ENCODE measurements at regions not wholly inside any gene's neighbourhood (a gene's known extent, or its start where the extent isn't known, plus 50 kb on each side); places are given as distances from the start of the nearest gene placed in this dataset.
"Not testable (repeated sequence)": the region's sequence is repeated elsewhere in the genome, so short reads cannot be mapped to it uniquely, and the experiment has no call there.

DNA sequence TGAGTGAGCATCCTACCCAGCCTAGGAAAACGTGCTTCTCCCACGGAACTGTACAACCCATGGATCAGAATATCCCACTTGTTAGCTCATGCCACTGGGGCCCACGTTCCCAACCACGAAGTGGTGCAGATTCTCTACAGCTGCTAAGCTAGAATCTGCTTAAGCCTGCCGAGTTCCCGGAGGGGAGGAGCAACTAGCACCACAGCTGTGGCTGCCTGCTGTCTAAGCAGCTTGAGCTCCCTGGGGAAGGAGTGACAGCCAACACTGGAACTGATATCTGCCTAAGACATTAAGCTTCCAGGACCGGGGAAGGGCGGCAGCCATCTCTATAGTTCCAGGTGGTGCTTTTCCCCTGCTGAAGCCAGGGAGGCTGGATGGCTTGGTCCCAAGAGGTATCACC lies 334.7 kb upstream of the CHRM2 start:
- peak; percentile 87 for DNase-seq (ENCODE audit: low read depth)

DNA sequence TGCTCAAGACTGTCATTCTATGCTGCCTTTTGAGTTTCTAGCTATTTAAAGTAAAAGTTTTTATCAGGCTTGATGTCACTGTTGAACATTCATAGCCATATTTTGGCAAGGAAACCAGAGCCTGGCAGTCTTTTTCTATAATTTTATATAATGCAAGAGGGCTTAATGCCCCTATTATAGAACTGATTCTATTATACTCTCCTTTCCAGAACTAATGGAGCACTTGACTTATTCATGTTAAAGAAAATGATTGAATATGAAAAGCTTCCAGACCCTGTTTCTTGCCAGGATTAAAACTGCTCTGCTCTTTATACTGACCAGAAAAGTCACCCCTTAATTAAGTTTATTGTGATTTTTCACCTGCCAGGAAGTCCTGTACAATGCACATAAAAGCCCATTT lies 337.6 kb upstream of the CHRM2 start:
- DNase-seq (ENCODE audit: low read depth), result no peak

DNA sequence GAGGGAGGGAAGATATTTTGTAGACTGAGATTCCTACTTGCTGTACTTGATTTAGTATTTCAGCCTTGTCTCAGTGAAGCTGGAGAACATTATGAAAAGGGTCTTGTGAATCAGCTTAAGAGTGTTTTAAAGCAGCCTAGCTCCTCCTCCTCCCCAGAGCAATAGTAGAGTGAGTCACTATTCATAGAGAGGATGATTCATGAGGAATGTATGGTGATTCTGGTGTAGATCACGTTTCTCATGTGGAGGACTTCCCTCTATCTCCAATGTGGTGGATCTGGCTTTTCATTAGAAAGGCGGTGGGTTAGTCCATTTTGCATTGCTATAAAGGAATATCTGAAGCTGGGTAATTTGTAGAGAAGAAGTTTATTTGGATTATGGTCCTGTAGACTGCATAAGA lies 340.1 kb upstream of the CHRM2 start:
- peak; percentile 76 for DNase-seq (ENCODE audit: low read depth)

DNA sequence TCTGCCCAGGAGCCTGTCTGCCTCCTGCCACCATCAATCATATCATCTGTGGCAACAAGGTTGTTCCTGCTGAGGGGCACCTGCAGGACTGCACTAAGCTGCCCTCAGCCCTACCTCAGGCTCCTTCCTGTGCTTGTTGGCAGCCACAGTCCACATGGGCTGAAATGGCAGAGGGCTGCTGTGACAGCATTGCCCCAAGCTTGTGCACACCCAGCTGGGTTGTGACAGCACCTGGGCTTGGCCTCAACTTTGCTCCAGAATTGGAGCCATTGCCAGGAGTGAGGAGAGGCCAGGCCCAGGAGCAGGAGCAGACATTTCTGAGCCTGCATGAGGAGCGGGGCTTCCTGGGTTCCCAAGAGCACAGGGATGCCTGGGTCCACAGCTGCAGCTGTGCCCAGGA lies 340.9 kb upstream of the CHRM2 start:
- no peak for DNase-seq (ENCODE audit: low read depth)

DNA sequence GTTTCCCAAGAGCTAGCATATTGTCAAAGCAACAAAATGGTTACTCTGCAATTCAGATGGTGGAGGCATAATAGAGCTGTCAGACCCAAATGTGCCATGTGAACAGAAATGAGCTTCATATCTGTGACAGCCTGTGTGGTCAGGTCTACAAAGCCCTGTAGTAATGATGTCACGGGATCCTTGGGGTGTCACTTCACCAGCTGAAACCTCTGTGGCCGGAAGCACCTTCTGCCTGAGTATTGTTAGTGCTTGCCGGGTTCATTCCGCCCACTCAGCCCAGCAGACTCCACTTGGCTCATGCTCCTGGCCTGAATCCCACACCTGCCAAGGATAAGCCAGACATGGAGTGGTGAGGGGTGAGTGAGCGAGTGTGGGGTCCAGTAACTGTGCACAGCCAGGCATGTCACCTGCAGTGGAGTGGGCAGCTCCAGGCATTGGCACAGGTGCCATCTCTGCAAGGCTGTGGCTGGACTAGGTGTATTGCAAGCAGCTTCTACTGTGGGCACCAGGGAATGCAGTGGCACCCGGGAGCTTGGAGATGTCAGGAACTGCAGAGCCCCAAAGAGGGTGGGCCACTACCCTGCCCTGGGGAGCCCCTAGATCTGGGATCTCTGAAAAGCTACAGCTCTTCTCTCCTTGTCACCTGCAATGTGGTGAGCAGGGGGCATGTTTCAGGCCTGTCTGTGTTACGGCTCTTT lies 341.9 kb upstream of the CHRM2 start:
- DNase-seq (ENCODE audit: low read depth), result peak; percentile 26

DNA sequence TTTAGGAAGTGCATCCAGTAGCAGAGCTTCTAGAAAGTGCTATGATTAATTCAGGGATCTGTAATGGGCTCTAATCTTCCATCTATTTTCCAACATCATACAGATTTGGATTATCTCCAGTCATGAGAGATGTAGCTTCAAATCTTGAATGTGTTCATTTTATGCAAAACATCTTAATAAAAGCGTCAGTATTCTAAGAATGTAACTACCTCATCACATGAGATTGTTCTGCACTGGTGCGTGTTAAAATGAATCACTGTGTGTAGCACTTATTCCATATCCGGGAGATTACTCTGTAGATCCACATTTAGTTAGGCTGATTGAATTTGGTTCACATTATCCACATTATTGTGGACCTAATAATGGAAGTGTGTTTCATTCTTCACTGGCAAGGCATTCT lies 344.9 kb upstream of the CHRM2 start:
- DNase-seq (ENCODE audit: low read depth), result peak; percentile 21

DNA sequence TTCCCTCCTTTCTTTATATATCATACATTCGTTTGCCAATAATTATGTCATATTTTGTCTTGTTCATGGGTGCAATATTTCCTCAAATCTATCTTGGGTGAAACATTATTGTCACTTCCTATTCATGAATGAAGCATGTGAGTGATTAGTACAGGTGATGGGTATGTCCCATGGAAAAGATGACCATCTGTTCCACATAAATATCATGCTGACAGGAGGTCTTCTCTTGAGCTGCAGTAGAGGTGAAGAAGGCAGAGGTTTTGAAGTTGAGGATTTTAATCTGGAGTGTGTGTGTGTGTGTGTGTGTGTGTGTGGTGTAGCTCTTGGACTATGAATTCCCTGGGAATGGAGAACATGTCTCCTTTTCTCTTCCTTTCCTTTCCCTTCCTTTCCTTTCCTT lies 350.5 kb upstream of the CHRM2 start:
- DNase-seq (ENCODE audit: low read depth), result peak; percentile 60

DNA sequence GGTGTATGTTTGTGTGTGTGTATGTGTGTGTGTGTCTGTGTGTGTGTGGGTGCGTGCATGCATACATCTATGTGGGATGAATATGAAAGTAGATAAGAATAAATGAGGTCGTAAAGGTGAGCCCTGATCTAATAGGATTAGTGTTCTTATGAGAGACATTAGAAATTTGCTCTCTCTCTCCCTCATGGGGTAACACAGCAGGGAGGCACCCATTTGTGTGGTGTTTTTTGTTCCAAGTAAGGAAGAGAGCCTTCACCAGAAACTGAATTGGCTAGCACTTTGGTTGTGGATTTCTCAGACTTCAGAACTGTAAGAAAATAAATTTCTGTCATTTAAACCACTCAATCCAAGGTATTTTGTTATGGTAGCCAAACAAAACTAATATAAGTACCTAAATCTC lies 353.7 kb upstream of the CHRM2 start:
- no peak for DNase-seq (ENCODE audit: low read depth)

DNA sequence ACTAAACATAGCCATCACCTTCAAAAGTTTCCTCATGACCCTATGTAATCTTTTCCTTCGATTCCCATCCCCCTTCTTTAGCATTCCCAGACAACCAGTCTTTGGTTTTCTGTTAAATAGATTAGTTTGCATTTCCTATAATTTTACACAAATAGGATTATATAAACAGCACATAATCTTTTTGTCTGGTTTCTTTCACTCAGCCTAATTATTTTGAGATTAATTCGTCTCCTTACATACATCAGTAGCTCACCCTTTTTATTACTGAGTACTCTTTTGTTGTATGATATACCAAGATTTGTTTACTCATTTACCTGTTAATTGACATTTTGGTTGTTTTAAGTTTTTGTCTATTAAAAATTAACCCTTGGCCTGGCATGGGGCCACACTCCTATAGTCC lies 354.7 kb upstream of the CHRM2 start:
- DNase-seq (ENCODE audit: low read depth), result no peak

DNA sequence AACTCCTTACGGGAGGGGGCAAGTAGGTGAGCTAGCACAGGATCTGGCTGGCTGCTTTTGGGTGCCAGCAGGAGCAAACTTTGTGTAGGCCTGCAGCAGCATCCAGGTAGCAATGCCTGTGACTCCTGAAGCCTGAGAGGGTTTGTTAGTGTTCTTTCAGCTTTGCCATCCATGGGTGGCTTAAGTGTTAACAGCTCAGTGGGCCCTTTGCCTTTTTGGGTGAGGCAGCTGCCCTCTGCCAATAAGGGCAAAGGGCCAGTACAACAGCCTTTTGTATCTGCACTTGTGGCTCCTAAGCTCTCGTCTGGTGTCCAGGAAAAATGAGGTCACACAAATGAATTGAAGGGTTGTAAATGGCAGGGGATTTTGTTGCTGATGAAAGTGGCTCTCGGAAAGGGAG lies 359.0 kb upstream of the CHRM2 start:
- DNase-seq (ENCODE audit: low read depth), result peak; percentile 13

DNA sequence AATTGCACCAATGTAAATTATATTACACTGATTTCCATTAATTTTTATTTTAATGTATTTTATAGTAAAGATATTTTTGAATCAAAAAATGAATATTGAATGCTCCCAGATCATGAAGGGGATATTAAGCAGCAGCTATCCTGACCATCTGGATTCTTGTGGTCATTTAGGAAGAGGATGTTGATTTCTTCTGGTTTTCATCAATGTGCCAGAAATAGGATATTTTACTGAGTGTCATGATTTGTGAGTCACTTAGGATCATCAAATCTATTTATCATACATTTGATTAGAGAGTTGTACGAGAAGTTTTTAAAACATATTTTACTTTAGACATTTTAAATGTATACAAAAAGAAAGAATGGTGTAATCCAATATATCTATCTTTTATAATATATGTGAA lies 366.3 kb upstream of the CHRM2 start:
- DNase-seq (ENCODE audit: low read depth), result no peak

DNA sequence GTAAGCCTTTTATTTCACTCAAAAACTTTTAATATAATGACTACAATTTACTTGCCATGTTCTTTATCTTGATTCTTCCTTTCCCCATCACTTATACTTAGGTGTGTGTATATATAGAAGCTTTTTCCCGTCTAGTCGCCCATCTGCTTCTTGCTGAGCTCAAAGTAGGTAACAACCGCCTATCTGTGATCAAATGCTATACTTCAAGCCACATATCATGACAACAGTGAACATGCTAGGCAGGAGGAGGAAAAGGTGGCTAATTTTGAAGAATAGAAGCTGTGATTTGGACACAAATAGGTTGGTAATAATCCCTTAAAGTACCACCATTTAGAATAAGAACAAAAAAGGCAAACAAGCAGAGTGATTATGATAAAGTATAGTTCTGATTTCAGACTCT lies 367.3 kb upstream of the CHRM2 start:
- no peak for DNase-seq (ENCODE audit: low read depth)

DNA sequence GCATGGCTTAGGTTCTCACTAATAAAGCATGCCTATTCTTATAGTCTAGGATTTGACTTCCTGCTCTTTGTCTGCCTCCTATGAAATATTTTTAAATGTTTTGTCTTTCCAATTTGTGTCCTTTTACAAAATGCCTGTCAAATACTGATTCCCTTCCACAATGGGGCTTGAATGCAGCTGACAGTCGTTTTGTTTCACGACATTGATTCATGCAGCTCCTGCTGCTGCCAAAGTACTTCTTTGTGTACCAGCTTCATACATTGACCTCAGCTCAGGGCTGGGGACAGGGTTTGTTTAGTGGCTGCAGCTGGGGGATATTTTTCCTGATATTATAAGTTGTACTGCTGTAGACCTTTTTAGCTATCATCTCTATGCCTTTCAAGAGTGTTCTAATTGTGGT lies 371.9 kb upstream of the CHRM2 start:
- no peak for DNase-seq (ENCODE audit: low read depth)

DNA sequence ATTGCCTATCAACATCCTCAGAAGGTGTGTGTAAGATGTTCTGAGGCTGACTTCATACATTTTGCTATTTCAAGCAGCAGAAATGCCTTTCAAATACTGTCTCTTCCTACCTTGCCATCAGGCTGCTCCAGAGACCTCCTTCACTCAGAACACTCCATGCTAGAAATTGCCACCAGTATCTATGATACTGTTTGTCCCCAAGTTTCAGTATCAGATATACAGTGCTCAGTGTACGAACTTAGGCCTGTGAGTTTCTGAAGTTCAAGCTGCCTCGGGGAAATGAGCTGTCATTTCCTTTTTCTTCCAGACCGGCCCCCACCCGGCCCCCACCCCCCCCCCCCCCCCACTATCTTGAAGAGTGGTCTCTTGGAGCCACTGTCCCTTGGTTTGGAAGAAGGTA lies 373.4 kb upstream of the CHRM2 start:
- no peak for DNase-seq (ENCODE audit: low read depth)

DNA sequence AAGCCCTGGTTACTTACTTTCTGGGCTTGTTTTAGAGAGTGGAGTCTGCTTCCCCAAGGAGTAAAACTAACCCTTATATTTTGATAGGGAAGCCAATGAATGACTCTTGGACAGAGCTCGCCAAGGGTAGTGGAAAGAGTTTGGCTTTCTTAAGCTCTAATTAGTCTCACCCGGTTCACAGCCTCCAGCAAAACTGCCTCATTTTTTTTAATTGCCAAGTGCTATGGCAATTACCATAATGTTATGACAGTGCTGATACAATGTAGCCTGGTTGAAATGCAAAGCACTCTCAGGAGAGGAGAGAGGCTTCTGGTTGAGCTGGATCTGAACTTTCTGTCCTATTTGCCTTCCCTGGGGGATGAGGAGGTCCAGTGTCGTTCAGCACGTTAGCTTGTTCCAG lies 376.1 kb upstream of the CHRM2 start:
- no peak for DNase-seq (ENCODE audit: low read depth)

DNA sequence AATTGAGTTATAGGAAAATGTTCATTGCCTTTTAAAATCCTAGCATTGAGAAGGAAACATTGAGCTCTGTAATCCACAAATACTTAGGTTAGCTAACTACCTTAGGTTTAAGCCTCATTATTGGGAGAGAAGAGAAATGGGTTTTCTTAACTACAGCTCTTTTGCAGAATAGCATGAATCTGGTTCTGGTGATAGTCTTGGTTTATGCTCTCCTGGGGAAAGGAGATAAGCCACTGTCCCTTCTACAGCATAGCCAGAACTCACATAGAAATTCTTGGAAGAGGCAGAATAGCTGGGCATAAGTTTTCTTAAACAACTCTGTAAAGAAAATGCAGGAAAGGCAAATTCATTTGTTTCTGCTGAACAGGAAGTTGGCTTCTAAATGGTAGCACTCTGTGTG lies 378.6 kb upstream of the CHRM2 start:
- DNase-seq (ENCODE audit: low read depth), result no peak

DNA sequence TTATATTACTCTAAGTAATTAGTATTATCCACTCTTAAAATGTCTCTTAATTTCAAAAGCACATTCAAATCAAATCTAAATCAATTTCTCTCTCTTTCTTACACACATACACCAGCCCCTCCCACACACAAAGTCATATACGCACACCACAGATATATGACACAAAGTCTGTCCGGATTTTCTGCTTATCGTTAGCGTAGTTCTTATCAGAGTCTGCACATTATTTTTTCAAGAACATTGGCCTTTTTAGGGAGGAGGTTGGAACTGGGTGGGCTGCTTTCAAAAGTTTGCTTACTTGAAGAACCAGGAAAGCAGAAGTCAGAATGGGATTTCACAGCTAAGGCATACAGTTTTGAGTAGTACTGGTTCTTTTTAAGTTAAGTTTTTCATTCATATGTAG lies 387.6 kb upstream of the CHRM2 start:
- no peak for DNase-seq (ENCODE audit: low read depth)

DNA sequence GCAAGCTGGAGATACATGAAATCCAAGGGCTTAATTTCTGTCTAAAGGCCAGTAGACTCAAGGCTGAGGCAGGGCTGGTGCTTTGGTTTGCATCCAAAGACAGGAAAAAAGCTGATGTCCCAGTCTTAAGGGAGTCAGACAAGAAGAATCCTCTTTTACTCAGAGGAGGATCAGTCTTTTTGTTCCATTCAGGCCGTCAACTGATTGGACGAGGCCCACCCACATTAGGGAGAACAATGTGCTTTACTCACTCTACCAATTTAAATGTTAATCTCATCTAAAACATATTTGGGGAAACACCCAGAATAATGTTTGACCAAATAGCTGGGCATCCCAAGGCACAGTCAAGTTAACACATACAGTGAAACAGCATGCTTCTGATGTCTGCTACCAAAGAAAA lies 388.5 kb upstream of the CHRM2 start:
- no peak for DNase-seq (ENCODE audit: low read depth)

DNA sequence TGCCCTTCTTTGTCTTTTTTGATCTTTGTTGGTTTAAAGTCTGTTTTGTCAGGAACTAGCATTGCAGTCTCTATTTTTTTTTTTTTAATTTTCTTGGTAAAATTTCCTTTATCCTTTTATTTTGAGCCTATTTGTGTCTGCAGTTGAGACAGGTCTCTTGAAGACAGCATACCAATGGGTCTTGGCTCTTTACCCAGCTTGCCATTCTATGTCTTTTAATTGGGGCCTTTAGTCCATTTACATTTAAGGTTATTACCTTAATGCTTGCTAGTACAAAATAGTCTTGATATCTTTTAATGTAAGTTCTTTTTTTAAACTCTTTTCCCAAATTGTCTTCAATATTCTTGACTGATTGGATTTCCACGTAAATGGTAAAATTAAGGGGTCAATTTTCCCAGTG lies 398.3 kb upstream of the CHRM2 start:
- no peak for DNase-seq (ENCODE audit: low read depth)

DNA sequence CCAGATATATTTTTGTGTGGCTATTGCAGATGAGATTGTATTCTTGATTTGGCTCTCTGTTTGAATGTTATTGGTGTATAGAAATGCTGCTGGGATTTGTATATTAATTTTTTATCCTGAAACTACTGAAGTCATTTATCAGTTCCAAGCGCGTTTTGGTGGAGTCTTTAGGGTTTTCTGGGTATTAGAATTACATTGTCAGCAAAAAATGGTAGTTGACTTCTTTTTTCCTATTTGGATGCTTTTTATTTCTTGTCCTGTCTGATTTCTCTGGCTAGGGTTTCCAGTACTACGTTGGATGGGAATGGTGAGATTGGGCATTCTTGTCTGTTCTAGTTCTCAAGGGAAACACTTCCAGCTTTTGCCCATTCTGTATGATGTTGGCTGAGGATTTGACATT lies 415.5 kb upstream of the CHRM2 start:
- no peak for DNase-seq (ENCODE audit: low read depth)

DNA sequence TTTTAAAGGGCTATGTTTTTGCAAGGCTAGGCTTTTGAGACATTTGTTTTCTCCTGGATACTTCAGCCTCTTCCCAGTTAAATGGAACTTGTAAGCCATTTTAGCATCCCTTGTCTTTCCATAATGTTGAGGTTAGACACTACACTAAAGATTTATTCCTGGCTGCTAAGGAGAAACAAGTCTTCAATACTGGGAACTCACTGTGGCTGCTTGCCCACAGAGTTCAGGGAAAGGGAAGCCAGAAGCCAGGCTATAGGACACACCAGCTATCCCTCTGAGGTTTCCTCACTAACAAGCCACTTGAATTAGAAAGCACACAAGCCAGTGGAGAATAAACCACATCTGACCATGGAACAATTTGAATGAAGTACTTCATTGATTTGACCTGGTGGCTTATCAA lies 421.7 kb upstream of the CHRM2 start:
- DNase-seq (ENCODE audit: low read depth), result peak; percentile 2

DNA sequence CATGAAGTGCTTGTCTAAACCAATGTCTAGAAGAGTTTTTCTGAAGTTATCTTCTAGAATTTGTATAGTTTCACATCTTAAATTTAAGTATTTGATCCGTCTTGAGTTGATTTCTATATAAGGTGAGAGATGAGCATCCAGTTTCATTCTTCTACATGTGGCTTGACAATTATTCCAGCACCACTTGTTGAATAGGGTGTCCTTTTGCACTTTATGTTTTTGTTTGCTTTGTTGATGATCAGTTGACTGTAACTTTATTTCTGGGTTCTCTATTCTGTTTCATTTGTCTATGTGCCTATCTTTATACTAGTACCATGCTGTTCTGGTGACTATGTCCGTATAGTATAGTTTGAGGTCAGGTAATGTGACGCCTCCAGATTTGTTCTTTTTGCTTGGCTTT lies 426.6 kb upstream of the CHRM2 start:
- DNase-seq (ENCODE audit: low read depth), result no peak

DNA sequence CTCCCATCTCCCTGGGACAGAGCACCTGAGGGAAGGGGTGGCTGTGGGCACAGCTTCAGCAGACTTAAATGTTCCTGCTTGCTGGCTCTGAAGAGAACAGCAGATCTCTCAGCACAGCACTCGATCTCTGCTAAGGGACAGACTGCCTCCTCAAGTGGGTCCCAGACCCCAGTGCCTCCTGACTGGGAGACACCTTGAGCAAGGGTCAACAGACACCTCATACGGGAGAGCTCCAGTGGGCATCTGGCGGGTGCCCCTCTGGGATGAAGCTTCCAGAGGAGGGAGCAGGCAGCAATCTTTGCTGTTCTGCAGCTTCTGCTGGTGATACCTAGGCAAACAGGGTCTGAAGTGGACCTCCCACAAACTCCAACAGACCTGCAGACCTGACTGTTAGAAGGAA lies 436.7 kb upstream of the CHRM2 start:
- not testable (repeated sequence) for DNase-seq (ENCODE audit: low read depth)

DNA sequence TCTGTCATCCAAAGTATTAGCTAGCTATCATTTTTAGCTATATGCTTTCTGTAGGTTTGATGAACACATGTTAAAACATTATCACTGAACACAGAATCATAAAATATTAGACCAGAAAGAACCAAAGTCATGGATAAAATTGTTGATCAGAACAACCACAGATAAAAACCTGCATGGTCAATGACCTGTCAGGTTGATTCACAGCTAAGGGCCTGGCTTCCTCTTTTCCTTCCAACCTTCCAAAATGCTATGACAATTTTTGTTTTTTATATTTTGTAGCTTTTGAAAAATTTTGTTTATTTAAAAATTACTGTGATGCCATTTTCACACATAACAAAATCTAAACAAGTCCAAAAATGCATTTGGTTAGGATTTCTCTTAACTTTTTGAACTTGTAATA lies 444.4 kb upstream of the CHRM2 start:
- no peak for DNase-seq (ENCODE audit: low read depth)

Measured in myocyte (in vitro differentiated cells).